ENCODE measurements at regions not wholly inside any gene's neighbourhood (a gene's known extent, or its start where the extent isn't known, plus 50 kb on each side); places are given as distances from the start of the nearest gene placed in this dataset.
"Not testable (repeated sequence)": the region's sequence is repeated elsewhere in the genome, so short reads cannot be mapped to it uniquely, and the experiment has no call there.

GRCh38 chr1:95614197-95614596 is 380.2 kb downstream of the RWDD3 start:
- DNase-seq (ENCODE audit: low spot score): no peak

- no peak for DNase-seq (ENCODE audit: low spot score)
Measured at GRCh38 chr1:95615421-95615820, 381.4 kb downstream of the RWDD3 start.

- no peak for DNase-seq (ENCODE audit: low spot score)
Measured at GRCh38 chr1:95620076-95620475, 386.1 kb downstream of the RWDD3 start.

- no peak for DNase-seq (ENCODE audit: low spot score)
Measured at GRCh38 chr1:95622609-95623008, 388.6 kb downstream of the RWDD3 start.

- DNase-seq (ENCODE audit: low spot score): no peak
Measured at GRCh38 chr1:95625224-95625623, 391.2 kb downstream of the RWDD3 start.

- DNase-seq (ENCODE audit: low spot score): no peak
Measured at GRCh38 chr1:95627244-95627643, 393.2 kb downstream of the RWDD3 start.

- DNase-seq (ENCODE audit: low spot score): no peak
Measured at GRCh38 chr1:95631695-95632094, 397.7 kb downstream of the RWDD3 start.

GRCh38 chr1:95635811-95636210 is 401.8 kb downstream of the RWDD3 start:
- no peak for DNase-seq (ENCODE audit: low spot score)

GRCh38 chr1:95636897-95637296 is 402.9 kb downstream of the RWDD3 start:
- DNase-seq (ENCODE audit: low spot score): no peak

GRCh38 chr1:95640746-95641145 is 406.7 kb downstream of the RWDD3 start:
- no peak for DNase-seq (ENCODE audit: low spot score)

GRCh38 chr1:95641386-95641785 is 407.4 kb downstream of the RWDD3 start:
- no peak for DNase-seq (ENCODE audit: low spot score)

GRCh38 chr1:95642035-95642434 is 408.0 kb downstream of the RWDD3 start:
- no peak for DNase-seq (ENCODE audit: low spot score)

GRCh38 chr1:95643071-95643470 is 409.1 kb downstream of the RWDD3 start:
- DNase-seq (ENCODE audit: low spot score): no peak

GRCh38 chr1:95645126-95645525 is 411.1 kb downstream of the RWDD3 start:
- DNase-seq (ENCODE audit: low spot score): not testable (repeated sequence)

- no peak for DNase-seq (ENCODE audit: low spot score)
Measured at GRCh38 chr1:95650631-95651030, 416.6 kb downstream of the RWDD3 start.

- no peak for DNase-seq (ENCODE audit: low spot score)
Measured at GRCh38 chr1:95652423-95652965, 418.5 kb downstream of the RWDD3 start.

- DNase-seq (ENCODE audit: low spot score): no peak
Measured at GRCh38 chr1:95653618-95654017, 419.6 kb downstream of the RWDD3 start.

- no peak for DNase-seq (ENCODE audit: low spot score)
Measured at GRCh38 chr1:95655321-95656020, 421.5 kb downstream of the RWDD3 start.

- no peak for DNase-seq (ENCODE audit: low spot score)
Measured at GRCh38 chr1:95657248-95657647, 423.2 kb downstream of the RWDD3 start.

- DNase-seq (ENCODE audit: low spot score): no peak
Measured at GRCh38 chr1:95659166-95659565, 425.2 kb downstream of the RWDD3 start.

- DNase-seq (ENCODE audit: low spot score): no peak
Measured at GRCh38 chr1:95659588-95659987, 425.6 kb downstream of the RWDD3 start.

- DNase-seq (ENCODE audit: low spot score): no peak
Measured at GRCh38 chr1:95660736-95661135, 426.7 kb downstream of the RWDD3 start.

GRCh38 chr1:95663530-95663929 is 429.5 kb downstream of the RWDD3 start:
- DNase-seq (ENCODE audit: low spot score): not testable (repeated sequence)

- DNase-seq (ENCODE audit: low spot score): no peak
Measured at GRCh38 chr1:95668165-95668564, 434.2 kb downstream of the RWDD3 start.

Measured in hepatic stellate cell (primary cell).